ENCODE measurements at regions not wholly inside any gene's neighbourhood (a gene's known extent, or its start where the extent isn't known, plus 50 kb on each side); places are given as distances from the start of the nearest gene placed in this dataset.

DNA sequence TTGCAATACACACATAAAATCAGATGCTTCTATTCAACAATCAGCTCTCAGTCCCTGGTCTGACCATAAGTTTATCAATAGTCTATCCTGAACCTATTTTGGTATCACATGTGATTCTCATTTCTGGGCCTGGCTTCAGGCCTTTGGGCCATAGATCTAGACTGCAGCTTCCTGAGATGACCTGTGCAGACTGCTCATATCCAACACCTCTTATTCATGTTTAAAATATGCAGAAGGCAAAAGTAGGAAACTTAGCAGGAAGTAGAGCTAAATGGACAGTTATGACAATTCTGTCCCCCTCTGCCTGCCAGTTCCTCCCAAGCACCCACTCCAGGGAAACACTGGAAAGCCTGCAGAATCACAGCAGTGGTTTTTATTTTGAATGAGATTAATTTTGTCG is 53.3 kb downstream of the C7orf25 start:
- DNase-seq, result no peak
- intact Hi-C loops (cut with DNase I), result no loop called here
- ATAC-seq (ENCODE audit: poor library complexity), result no peak

DNA sequence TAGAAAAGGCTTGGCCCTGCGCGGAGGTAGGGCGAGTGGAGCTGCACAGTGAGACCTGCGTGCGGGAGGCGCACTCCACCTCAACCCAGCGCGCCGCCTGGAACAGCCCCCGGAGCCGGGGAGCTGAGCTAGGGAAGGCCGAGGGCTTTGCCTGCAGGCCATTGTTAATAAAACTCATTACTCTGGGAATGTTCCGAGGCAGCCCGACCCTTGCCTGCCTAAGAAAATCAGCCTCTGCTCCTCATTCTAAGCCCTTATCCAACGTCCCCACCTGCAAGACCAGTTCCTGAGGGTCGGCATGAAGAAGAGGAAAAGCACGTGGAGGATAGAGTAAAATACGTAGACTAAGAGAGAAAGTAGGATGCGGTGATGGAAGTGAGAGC is 55.3 kb downstream of the C7orf25 start:
- no peak for DNase-seq
- ATAC-seq (ENCODE audit: poor library complexity), result no peak
- intact Hi-C loops (cut with DNase I), result no loop called here

DNA sequence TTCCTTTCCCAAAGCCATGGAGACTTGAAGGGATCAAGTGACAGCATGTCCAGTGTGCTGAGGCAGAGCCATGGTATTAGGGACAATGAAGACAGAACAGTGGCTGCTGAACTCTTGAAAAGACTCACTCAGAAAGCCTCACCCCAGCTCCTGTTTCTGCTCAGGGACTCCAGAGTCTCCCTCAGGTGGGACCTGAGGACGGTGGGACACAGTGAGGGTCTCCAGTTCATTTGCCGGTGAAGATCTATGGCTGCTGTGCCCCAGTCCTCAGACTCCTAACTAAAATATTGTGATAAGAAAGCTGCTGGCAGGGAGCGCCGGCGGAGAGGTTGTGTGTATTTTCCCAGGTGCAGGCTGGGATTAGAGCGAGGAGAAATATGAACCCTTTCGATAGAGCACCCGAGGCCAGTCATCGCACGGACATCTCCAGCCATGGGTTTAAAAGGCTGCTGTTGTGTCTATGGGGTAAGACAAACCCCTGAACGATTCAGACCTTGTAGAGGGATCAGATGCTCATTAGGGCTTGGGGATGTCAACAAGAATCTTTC is 57.2 kb downstream of the C7orf25 start:
- intact Hi-C loops (cut with DNase I), result no loop called here
- no peak for DNase-seq
- ATAC-seq (ENCODE audit: poor library complexity), result no peak

DNA sequence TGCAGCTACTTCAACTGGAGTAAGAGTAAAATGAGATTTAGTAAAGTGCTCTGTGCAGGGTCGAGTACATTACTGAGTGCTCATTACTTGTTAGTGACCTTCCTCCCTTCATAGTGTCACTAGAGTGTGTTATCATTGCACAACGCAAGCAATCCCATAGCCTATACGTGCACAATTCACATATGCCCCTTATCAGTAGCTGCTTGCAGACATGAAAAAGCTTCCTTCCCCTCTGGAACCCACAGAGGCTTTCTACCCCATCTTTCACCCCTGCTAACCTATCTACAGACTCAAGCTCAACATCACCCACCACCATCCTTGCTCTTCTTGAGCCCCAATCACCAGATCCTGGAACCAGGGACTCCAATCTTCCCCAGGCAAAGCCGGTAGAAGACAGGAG is 59.3 kb downstream of the C7orf25 start:
- ATAC-seq (ENCODE audit: poor library complexity), result no peak
- intact Hi-C loops (cut with DNase I), result no loop called here
- no peak for DNase-seq

DNA sequence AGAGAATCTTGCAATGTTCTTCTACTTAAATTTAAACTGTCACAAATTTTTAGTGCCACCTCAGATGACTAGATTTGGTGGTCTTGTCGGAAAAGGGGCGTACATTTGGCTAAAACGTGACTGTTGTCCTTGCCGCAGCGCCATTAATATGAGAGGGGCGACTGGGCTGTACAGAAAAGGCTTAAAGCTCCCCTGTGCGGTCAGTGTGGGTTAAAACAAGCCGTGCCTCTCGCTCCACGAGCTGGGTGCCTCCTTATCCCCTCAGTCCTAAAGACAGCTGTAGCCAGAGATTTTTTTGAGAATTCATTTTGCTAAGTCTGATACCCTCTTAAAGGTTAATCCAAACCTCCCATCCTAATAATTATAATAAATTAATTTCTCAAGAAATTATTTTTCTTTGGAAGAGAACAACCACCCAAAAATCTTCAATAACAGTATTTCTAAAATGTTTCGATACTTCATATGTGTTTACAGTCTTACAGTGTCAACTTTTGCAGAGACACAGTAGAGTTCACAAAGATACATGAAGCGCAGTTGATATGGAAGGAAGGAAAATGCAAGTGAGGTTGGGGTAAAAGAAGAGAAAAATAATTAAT is 68.6 kb downstream of the C7orf25 start:
- peak; percentile 85 for ATAC-seq (ENCODE audit: poor library complexity)
- intact Hi-C loops (cut with DNase I), result loop anchor here (5.0 kb wide), 1 partner anchor 901 kb away; no protein-coding TSS in a partner anchor

DNA sequence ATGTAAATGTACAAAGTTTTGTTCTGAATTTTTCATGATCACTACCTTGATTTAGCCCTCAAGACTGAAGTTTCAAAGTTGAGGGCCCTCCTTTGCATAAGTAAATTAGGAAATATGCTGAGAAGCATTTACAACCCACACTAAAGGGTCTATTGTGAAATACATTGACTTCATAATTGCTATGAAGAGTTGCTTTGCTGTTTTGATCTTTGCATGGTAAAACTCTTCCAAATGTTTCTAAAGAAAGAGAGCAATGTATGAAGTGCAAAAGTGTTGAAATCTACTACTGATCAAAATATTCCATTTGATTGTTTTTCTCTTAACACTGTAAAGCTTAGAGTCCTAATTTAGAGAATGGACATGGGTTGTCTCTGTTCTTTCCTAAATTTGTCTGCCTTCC is 77.2 kb downstream of the C7orf25 start:
- ATAC-seq (ENCODE audit: poor library complexity), result no peak
- DNase-seq, result no peak
- intact Hi-C loops (cut with DNase I), result loop anchor here (10.0 kb wide), 1 partner anchor 860 kb away; no protein-coding TSS in a partner anchor

More for the DNA sequence above, 68.6 kb downstream of the C7orf25 start:
- peak; percentile 51 for DNase-seq

DNA sequence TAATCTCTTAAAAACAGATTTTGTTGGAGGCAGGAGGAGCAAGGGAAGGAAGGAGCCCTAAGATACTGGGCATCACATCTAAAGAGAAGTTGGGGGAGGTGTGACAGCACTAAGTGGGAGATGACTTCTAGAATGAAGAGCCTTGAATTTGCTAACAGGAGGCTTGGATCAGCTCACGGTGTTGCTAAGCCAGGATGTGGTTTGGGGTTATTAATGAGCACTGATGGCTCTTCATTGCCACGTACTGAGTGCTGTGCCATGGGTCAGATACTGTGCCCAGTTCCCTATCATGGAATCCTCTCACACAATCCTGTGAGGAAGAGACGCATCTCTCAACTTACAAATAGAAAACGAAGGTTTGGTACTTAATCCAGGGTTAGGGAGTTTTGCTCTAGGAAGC is 78.5 kb downstream of the C7orf25 start:
- DNase-seq, result no peak
- intact Hi-C loops (cut with DNase I), result loop anchor here (10.0 kb wide), 1 partner anchor 859 kb away; no protein-coding TSS in a partner anchor
- ATAC-seq (ENCODE audit: poor library complexity), result no peak

DNA sequence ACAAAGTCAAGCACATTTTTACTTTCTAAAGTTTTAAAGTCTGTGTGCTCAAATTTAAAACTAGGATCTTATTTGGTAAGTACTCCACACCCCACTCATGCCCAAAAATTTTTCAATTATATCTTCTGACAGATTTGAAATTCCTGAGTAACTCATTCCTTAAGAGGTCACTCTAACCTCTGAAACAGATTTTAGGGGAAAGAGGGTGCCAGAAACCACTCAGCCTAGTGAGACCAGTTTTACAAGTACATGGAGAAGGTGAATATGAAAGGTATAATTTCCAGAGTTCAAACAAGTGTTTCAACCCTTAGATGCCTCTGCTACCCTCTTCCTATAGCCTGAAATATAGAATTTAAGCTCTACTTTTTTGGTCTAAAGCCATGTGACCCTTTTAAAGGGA is 79.2 kb downstream of the C7orf25 start:
- intact Hi-C loops (cut with DNase I), result loop anchor here (10.0 kb wide), 1 partner anchor 858 kb away; no protein-coding TSS in a partner anchor
- DNase-seq (no peak), ATAC-seq (ENCODE audit: poor library complexity) (no peak)

DNA sequence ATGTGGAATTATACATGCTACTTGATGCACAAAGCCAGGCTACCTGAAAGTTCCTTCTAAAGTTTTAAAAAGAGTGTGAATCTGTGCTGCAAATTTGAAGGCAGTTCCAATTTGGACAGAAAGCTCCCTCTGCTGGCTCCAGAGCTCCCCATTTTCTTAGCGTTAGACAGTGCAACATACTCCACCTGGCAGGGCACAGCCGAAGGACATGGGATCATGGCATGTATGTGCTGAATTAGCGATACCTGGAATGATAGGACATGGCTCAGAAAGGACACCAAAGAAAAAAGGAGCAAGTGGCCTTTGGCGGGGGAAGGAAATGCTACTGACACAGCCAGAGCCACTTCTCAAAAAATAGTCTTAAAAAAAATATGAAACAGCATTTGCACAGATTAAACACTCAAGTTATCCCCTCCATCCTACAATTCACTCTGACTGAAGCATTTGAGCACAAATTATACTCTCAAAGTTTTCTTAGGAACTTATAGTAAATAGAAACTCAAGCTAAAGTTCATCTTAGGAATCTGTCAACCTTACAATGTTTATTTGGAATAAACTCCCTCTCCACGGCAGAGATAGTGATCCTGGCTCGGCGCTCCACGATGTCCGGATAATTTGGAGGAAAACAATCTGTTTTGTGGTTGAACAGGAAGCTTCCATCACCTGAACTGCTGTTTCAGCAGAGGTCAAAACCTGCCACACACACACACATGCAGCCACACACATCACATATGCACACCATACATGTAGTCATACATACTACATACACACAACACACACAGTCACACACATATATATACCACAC is 80.0 kb downstream of the C7orf25 start:
- intact Hi-C loops (cut with DNase I), result loop anchor here (10.0 kb wide), 1 partner anchor 857 kb away; no protein-coding TSS in a partner anchor
- peak; percentile 89 for ATAC-seq (ENCODE audit: poor library complexity)
- DNase-seq, result peak; percentile 38

DNA sequence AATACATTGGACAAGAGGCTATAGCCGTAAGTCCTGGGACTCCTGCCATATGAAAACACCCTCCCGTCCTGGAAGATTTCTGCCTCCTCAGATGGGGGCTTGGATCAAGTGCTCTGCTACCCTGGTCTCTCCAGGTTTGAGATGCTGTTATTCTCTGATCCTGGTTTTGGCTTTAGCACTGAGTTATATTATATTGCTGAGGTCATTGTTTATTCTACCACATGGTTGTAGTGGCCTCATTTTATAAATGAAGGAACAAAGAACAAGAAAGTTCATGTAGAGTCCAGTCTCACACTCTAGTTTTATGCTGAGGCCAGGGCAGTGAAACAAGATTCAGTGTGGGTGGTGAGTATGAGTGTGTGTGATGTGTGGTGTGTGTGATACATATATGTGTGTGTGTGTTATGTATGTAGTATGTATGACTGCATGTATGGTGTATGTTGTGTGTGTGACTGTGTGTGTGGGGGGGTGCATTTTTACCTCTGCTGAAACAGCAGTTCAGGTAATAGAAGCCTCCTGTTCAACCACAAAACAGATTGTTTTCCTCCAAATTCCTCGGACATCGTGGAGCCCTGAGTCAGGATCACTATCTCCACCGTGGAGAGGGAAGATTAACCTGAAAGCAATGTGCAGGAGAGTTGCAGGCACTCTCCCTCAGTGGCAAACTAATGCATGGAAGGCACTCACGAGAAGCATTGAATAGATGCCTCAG is 80.7 kb downstream of the C7orf25 start:
- ATAC-seq (ENCODE audit: poor library complexity) (no peak), DNase-seq (no peak)
- intact Hi-C loops (cut with DNase I), result loop anchor here (10.0 kb wide), 1 partner anchor 856 kb away; no protein-coding TSS in a partner anchor

DNA sequence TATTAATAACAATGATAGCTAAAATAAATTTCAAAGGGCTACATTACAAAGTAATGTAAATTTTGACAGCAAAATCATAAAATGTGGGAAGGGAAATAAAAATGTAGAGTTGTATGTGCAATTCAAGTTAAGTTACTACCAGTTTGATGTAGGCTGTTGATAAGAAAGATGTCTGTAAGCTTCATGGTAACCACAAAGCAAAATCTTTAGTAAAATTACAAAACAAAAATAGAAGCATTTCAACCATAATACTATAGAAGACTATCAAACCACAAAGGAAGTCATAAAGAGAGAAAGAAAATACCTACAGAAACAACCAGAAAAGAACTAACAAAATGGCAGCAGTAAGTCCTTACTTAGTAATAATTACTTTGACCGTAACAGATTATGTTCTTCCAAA is 99.1 kb downstream of the C7orf25 start:
- DNase-seq (no peak), ATAC-seq (ENCODE audit: poor library complexity) (no peak)
- intact Hi-C loops (cut with DNase I), result no loop called here

DNA sequence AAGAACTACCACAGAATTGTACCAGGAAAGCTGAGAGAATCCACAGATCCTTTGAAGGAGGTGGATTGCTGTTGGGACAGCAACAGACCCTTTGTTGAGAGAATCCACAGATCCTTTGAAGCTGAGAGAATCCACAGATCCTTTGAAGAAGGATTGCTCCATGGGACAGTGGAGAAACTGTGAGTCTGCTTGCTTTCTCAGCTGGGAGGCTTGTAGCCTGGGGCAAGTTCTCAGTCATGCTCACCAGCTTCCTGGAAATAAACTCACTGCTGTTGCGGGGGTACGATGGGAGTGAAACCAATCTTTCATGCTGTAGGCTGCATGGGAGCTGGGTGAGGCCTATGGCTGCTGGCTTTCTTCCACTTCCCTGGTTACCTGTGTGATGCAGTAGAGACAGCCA is 106.3 kb downstream of the C7orf25 start:
- DNase-seq, result no peak
- intact Hi-C loops (cut with DNase I), result no loop called here
- ATAC-seq (ENCODE audit: poor library complexity), result no peak

DNA sequence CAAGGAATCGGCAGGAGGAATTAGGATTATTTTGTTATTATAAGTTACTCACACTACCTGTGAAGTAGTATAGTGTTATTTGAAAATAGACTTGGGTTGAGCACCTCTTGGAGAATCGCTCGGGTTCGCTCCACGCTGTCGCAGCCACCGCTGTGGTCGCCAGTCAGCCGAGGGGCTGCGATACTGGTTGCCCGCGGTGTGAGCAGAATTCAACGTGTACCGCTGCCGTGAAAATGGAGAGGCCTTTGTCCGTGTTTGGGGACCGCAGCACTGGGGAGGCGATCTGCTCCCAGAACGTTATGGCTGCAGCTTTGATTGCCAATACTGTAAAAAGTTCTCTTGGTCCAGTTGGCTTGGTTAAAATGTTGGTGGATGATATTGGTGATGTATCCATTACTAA is 117.2 kb downstream of the C7orf25 start:
- DNase-seq, result no peak
- intact Hi-C loops (cut with DNase I), result no loop called here
- ATAC-seq (ENCODE audit: poor library complexity), result no peak

DNA sequence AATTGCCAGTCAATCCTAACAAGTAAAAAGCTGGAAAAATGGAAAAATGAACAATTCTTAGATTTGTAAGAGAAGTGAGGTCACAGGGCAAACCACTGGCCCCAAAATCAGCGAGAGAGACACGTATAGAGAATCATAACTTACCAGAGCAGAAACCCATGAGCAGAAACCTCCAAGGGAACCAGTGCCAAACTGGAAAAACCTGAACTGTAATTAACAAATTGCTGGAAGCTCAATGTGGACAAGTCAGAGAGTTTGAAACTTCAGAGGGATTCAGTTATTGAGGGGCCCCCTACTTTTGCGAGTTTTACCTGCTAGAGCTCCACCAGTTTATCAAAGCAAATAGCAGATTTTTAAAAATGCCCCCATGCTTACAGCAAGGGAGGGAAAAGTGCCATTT is 119.0 kb downstream of the C7orf25 start:
- intact Hi-C loops (cut with DNase I), result no loop called here
- DNase-seq (no peak), ATAC-seq (ENCODE audit: poor library complexity) (no peak)

DNA sequence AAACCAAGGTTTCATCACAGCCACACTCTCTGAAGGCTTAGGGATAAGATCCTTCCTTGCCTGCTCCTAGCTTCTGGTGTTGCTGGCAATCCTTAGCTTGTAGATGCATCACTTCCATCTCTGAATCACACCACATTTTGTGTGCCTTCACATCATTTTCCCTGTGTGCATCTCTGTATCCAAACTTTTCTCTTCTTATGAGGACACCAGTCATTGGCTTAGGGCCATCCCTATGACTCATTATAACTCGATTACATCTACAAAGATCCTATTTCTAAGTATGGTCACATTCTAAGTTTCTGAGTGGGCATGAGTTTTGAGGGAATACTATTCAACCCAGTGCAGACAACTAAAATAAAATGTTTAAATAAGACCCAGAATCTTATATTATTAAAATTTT is 121.7 kb downstream of the C7orf25 start:
- intact Hi-C loops (cut with DNase I), result no loop called here
- ATAC-seq (ENCODE audit: poor library complexity) (no peak), DNase-seq (no peak)

DNA sequence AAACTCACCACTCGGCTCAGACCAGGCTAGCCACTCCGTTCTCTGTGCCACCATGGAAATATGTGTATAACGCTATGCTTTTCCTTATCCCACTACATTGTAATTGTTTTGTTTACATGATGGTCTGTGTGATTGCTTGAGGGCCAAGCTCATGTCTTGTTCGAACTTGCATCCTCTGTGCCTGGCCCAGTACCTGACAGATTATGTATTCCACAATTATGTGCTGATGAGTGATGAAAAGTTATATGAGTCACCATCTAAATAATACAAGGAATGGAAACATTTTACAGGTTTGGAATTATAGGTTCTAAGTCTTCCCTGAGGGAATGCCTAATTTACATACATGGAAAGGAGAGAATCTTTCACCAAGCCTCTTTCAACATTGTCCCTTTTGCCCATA is 137.4 kb downstream of the C7orf25 start:
- ATAC-seq (ENCODE audit: poor library complexity) (no peak), DNase-seq (no peak)
- intact Hi-C loops (cut with DNase I), result no loop called here

DNA sequence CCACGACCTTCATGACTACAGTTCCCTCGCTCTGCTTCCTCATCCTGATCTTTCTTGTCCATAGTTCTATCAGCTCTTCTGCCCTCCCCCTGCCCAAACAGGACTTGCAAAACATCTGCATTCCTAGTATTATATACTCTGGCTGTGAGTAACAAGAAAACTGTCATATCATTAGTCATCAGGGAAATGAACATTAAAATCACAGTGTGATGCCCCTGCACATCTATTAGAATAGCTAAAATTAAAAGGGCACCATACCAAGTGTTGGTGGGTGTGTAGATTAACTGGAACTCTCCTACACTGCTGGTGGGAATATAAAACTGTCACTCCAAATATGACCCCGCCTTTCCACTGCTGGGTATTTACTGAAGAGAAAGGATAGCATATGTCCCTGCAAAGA is 141.8 kb downstream of the C7orf25 start:
- ATAC-seq (ENCODE audit: poor library complexity) (no peak), DNase-seq (no peak)
- intact Hi-C loops (cut with DNase I), result no loop called here

DNA sequence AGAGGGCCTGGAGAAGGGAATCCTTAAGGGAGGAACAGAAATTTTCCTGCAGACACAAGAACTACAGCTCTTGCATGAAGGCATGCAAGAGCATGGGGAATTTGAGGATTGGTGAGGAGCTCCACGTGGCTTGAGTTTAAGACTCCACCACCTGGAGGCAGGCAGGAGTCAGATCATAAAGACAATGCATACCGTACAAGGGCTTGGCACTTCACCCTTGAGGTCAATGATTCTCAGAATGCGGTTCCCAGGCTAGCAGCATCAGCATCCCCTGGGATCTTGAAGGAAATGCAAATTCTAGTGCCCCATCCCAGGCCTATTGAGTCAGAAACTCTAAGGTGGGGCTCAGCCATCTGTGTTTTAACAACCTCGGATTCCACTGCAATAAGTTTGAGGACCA is 143.8 kb downstream of the C7orf25 start:
- no peak for DNase-seq
- no peak for ATAC-seq (ENCODE audit: poor library complexity)
- intact Hi-C loops (cut with DNase I), result no loop called here

DNA sequence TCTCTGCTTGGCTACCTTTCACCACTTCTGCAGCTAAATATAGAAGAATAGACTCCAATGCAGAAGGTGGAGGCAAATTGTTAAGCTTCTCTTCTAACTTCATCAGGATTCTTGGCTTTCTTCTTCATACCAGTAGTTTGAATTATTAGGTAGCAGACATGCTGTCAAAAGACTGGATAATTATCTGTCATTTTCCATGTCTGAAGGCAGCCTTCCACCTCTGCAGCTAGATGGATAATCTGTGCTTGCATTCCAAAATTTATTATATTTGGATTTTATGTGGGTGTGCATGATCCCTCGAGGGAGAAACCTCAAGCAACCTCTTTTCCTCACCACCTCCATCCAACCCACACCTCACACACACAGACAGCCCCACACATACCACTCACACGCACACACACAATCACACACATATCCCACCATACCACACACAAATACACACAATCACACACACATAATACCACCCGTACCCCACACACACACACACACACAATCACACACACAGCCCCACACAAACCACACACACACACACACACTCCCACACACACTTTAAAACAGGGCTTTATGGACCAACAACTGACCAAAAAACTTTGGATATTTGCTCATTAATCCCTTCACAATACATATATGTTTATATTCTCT is 145.0 kb downstream of the C7orf25 start:
- ATAC-seq (ENCODE audit: poor library complexity) (no peak), DNase-seq (no peak)
- intact Hi-C loops (cut with DNase I), result no loop called here

Data from Right ventricle myocardium superior (tissue), 1 donor.